WTC11 (cell line): ENCODE measurements at regions not wholly inside any gene's neighbourhood (a gene's known extent, or its start where the extent isn't known, plus 50 kb on each side); places are given as distances from the start of the nearest gene placed in this dataset.

Source experiments
- ATAC-seq: fragments of 200-7000 bp; cut with Tn5 transposase; 2 replicates; pipeline ENCODE4 v1.10.0; 2021; ENCODE audit warnings: mild to moderate bottlenecking, moderate library complexity
- CTCF ChIA-PET: fragments of 300-600 bp; sonication (Branson Sonifier 250); formaldehyde crosslinking; loops from one replicate; lab custom pipeline; 2021; ENCODE audit warnings: antibody characterized with exemption; lab: Charles Lee
- POLR2A ChIA-PET: fragments of 350-600 bp; sonication (Branson Sonifier 250); formaldehyde crosslinking; loops from one replicate; lab custom pipeline; 2021; ENCODE audit warnings: antibody characterized with exemption; lab: Charles Lee
- DNase-seq: peaks from one replicate; pipeline ENCODE4 v3.0.0; 2021; ENCODE audit warnings: low spot score
- H3K27ac Mint-ChIP-seq: 2 replicates; pipeline ENCODE4 v1.8.0; 2021; ENCODE audit warnings: mixed read lengths
- H3K27me3 Mint-ChIP-seq: 2 replicates; pipeline ENCODE4 v1.8.0; 2021; ENCODE audit warnings: low read depth, mild to moderate bottlenecking, moderate library complexity, mixed read lengths
- H3K36me3 Mint-ChIP-seq: 2 replicates; pipeline ENCODE4 v1.8.0; 2021; ENCODE audit warnings: mixed read lengths
- H3K4me1 Mint-ChIP-seq: 2 replicates; pipeline ENCODE4 v1.8.0; 2022; ENCODE audit warnings: mixed read lengths
- H3K4me3 Mint-ChIP-seq: 2 replicates; pipeline ENCODE4 v1.8.0; 2021; ENCODE audit warnings: mild to moderate bottlenecking, moderate library complexity, mixed read lengths
- H3K9me3 Mint-ChIP-seq: 2 replicates; pipeline ENCODE4 v1.8.0; 2021; ENCODE audit warnings: mixed read lengths
- ATF1 ChIP-seq: sonication (generic); formaldehyde crosslinking; IDR thresholded peaks from 2 replicates; pipeline ENCODE4 v1.8.1; 2023; ENCODE audit warnings: mild to moderate bottlenecking, moderate library complexity, missing genetic modification reagents
- CDX4 ChIP-seq: fragments of 250-450 bp; sonication (Bioruptor Pico); IDR thresholded peaks from 2 replicates; pipeline ENCODE4 v1.9.0; 2021; ENCODE audit warnings: moderate library complexity, mild to moderate bottlenecking, inconsistent platforms, borderline replicate concordance
- CREM ChIP-seq: sonication (generic); formaldehyde crosslinking; IDR thresholded peaks from 2 replicates; pipeline ENCODE4 v1.8.1; 2022; ENCODE audit warnings: mild to moderate bottlenecking, missing genetic modification reagents, moderate library complexity
- CTCF ChIP-seq: fragments of 200-600 bp; IDR thresholded peaks from 2 replicates; pipeline ENCODE4 v1.8.0; 2022; ENCODE audit warnings: antibody characterized with exemption
- ETV6 ChIP-seq: sonication (generic); formaldehyde crosslinking; IDR thresholded peaks from 2 replicates; pipeline ENCODE4 v1.8.1; 2022; ENCODE audit warnings: mild to moderate bottlenecking, missing genetic modification reagents
- FOXP1 ChIP-seq: sonication (generic); formaldehyde crosslinking; IDR thresholded peaks from 2 replicates; pipeline ENCODE4 v1.8.0; 2022; ENCODE audit warnings: missing genetic modification reagents, mild to moderate bottlenecking, moderate library complexity, borderline replicate concordance
- FOXP4 ChIP-seq: sonication (generic); formaldehyde crosslinking; IDR thresholded peaks from 2 replicates; pipeline ENCODE4 v1.8.0; 2022; ENCODE audit warnings: mild to moderate bottlenecking, missing genetic modification reagents
- MXD4 ChIP-seq: fragments of 250-450 bp; sonication (Bioruptor Pico); IDR thresholded peaks from 2 replicates; pipeline ENCODE4 v1.8.0; 2021; ENCODE audit warnings: mild to moderate bottlenecking, moderate library complexity, borderline replicate concordance
- NFE2L1 ChIP-seq: sonication (generic); formaldehyde crosslinking; IDR thresholded peaks from 2 replicates; pipeline ENCODE4 v1.8.1; 2023; ENCODE audit warnings: missing genetic modification reagents
- NR1H2 ChIP-seq: sonication (generic); formaldehyde crosslinking; IDR thresholded peaks from 2 replicates; pipeline ENCODE4 v1.9.0; 2021; ENCODE audit warnings: mild to moderate bottlenecking, moderate library complexity, missing genetic modification reagents
- NR2C2 ChIP-seq: sonication (generic); formaldehyde crosslinking; IDR thresholded peaks from 2 replicates; pipeline ENCODE4 v1.8.0; 2022; ENCODE audit warnings: mild to moderate bottlenecking, missing genetic modification reagents
- NR3C1 ChIP-seq: sonication (generic); formaldehyde crosslinking; conservative IDR thresholded peaks from 2 replicates; pipeline ENCODE4 v1.8.1; 2023; ENCODE audit warnings: low read depth, mild to moderate bottlenecking, missing genetic modification reagents
- SP1 ChIP-seq: sonication (generic); formaldehyde crosslinking; conservative IDR thresholded peaks from 2 replicates; pipeline ENCODE4 v1.8.1; 2022; ENCODE audit warnings: missing genetic modification reagents
- ZBTB21 ChIP-seq: sonication (generic); formaldehyde crosslinking; IDR thresholded peaks from 2 replicates; pipeline ENCODE4 v1.8.1; 2023; ENCODE audit warnings: mild to moderate bottlenecking, missing genetic modification reagents, borderline replicate concordance
- ZNF396 ChIP-seq: fragments of 250-450 bp; sonication (Bioruptor Pico); IDR thresholded peaks from 2 replicates; pipeline ENCODE4 v1.8.0; 2021; ENCODE audit warnings: mild to moderate bottlenecking, moderate library complexity, borderline replicate concordance
- ZNF423 ChIP-seq: fragments of 250-450 bp; sonication (Bioruptor Pico); IDR thresholded peaks from 2 replicates; pipeline ENCODE4 v2.1.2; 2022; ENCODE audit warnings: mild to moderate bottlenecking, moderate library complexity
- TF ChIP-seq, protein P1 (sequence below): sonication (generic); formaldehyde crosslinking; IDR thresholded peaks from 2 replicates; pipeline ENCODE4 v1.8.0; 2023; ENCODE audit warnings: mild to moderate bottlenecking, missing genetic modification reagents
- TF ChIP-seq, protein P2 (sequence below): sonication (generic); formaldehyde crosslinking; IDR thresholded peaks from 2 replicates; pipeline ENCODE4 v1.8.0; 2022; ENCODE audit warnings: mild to moderate bottlenecking, missing genetic modification reagents
- TF ChIP-seq, protein P3 (sequence below): sonication (generic); formaldehyde crosslinking; IDR thresholded peaks from 2 replicates; pipeline ENCODE4 v1.8.1; 2023; ENCODE audit warnings: mild to moderate bottlenecking, missing genetic modification reagents, moderate library complexity
- TF ChIP-seq, protein P4 (sequence below): sonication (generic); formaldehyde crosslinking; IDR thresholded peaks from 2 replicates; pipeline ENCODE4 v1.8.1; 2022; ENCODE audit warnings: mild to moderate bottlenecking, missing genetic modification reagents, moderate library complexity, borderline replicate concordance

DNA sequence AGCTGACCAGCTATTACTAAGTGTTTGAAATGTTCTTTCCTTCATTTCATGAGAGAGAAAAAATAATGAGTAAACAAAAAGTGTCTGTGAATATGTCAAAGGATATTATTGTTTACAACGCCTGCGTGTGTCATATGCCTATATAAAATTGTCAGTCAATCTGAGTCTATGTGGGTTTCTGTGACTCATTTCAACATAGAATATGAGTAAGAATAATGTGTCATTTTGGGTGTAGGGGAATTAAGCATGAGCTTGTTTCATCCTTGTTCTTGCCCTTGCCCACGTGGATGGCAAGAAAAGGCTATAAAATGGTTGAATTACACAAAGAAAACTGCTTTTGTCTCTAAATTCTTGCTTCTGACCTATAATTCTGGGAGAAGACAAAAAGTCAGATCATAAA is 466.0 kb downstream of the PTH2R start:
- POLR2A ChIA-PET, result no interaction called here
- H3K36me3 Mint-ChIP-seq, result no peaks in the 10 kb centered on the region
- H3K4me3 Mint-ChIP-seq, result no peak overlapping the region
- no peaks in the 10 kb centered on the region for H3K4me1 Mint-ChIP-seq
- H3K27me3 Mint-ChIP-seq, result no peaks in the 10 kb centered on the region
- H3K9me3 Mint-ChIP-seq, result peaks cover 14% of the 10 kb centered on the region
- no peak for ATAC-seq
- no peak overlapping the region for H3K27ac Mint-ChIP-seq
- CTCF ChIA-PET, result no interaction called here
- TF ChIP-seq CTCF (no peak), ETV6 (CRISPR knock-in tag) (no peak), FOXP4 (CRISPR knock-in tag) (no peak), NR1H2 (CRISPR knock-in tag) (no peak), MXD4 (CRISPR knock-in tag) (no peak), NFE2L1 (CRISPR knock-in tag) (no peak)
- TF ChIP-seq, protein P1, sequence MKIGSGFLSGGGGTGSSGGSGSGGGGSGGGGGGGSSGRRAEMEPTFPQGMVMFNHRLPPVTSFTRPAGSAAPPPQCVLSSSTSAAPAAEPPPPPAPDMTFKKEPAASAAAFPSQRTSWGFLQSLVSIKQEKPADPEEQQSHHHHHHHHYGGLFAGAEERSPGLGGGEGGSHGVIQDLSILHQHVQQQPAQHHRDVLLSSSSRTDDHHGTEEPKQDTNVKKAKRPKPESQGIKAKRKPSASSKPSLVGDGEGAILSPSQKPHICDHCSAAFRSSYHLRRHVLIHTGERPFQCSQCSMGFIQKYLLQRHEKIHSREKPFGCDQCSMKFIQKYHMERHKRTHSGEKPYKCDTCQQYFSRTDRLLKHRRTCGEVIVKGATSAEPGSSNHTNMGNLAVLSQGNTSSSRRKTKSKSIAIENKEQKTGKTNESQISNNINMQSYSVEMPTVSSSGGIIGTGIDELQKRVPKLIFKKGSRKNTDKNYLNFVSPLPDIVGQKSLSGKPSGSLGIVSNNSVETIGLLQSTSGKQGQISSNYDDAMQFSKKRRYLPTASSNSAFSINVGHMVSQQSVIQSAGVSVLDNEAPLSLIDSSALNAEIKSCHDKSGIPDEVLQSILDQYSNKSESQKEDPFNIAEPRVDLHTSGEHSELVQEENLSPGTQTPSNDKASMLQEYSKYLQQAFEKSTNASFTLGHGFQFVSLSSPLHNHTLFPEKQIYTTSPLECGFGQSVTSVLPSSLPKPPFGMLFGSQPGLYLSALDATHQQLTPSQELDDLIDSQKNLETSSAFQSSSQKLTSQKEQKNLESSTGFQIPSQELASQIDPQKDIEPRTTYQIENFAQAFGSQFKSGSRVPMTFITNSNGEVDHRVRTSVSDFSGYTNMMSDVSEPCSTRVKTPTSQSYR (CRISPR knock-in tag), result no peak
- TF ChIP-seq, protein P2, sequence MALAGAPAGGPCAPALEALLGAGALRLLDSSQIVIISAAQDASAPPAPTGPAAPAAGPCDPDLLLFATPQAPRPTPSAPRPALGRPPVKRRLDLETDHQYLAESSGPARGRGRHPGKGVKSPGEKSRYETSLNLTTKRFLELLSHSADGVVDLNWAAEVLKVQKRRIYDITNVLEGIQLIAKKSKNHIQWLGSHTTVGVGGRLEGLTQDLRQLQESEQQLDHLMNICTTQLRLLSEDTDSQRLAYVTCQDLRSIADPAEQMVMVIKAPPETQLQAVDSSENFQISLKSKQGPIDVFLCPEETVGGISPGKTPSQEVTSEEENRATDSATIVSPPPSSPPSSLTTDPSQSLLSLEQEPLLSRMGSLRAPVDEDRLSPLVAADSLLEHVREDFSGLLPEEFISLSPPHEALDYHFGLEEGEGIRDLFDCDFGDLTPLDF (CRISPR knock-in tag), result no peak
- DNase-seq, result no peak

DNA sequence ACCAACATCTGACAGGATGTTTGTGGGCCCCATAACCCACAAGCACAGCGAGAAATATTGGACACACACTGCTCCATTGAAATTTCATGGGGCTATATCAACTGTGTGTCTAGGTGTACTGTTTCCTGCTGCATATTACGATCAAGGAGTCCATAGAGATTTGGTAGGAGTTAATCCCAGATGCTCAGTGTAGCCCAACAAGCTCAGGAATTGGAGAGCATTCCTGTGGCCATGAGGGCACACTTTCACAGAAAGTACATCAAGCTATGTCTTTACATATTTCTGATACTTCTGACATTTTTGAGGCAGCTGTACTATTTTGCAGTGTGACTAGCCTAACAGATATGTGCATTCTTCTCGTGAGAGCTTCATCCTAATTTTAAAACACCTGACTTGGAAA is 473.1 kb downstream of the PTH2R start:
- ChIA-PET POLR2A (no interaction called here), CTCF (no interaction called here)

DNA sequence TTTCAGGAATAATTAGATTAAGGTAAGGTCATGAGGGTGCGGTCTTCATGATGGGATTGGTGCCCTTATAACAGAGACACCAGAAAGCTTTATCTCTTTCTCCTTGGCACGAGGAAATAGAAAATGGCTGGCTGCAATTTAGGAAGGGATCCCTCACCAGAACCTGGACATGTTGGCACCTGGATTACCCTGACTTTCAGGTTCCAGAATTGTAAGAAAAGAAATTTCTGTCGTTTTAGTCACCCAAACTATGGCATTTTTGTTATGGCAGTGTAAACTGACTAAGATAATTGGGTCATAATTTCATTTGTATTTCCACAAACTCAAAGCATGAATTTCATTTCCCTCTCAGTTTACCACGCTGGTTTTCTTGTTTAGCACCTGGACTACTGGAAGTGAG is 473.6 kb downstream of the PTH2R start:
- POLR2A ChIA-PET, result no interaction called here
- ATAC-seq, result no peak
- no peak for TF ChIP-seq SP1 (CRISPR knock-in tag)
- no peak for TF ChIP-seq NR2C2 (CRISPR knock-in tag)
- no peak for TF ChIP-seq ZBTB21 (CRISPR knock-in tag)
- TF ChIP-seq FOXP4 (CRISPR knock-in tag), result no peak
- no peak for TF ChIP-seq NR3C1 (CRISPR knock-in tag)
- TF ChIP-seq CREM, result no peak
- TF ChIP-seq, protein P3, sequence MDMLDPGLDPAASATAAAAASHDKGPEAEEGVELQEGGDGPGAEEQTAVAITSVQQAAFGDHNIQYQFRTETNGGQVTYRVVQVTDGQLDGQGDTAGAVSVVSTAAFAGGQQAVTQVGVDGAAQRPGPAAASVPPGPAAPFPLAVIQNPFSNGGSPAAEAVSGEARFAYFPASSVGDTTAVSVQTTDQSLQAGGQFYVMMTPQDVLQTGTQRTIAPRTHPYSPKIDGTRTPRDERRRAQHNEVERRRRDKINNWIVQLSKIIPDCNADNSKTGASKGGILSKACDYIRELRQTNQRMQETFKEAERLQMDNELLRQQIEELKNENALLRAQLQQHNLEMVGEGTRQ (CRISPR knock-in tag), result no peak
- no peak for TF ChIP-seq CDX4 (CRISPR knock-in tag)
- TF ChIP-seq, protein P4, sequence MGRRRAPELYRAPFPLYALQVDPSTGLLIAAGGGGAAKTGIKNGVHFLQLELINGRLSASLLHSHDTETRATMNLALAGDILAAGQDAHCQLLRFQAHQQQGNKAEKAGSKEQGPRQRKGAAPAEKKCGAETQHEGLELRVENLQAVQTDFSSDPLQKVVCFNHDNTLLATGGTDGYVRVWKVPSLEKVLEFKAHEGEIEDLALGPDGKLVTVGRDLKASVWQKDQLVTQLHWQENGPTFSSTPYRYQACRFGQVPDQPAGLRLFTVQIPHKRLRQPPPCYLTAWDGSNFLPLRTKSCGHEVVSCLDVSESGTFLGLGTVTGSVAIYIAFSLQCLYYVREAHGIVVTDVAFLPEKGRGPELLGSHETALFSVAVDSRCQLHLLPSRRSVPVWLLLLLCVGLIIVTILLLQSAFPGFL (CRISPR knock-in tag), result no peak
- TF ChIP-seq ZNF396, result no peak
- no peak for TF ChIP-seq FOXP1 (CRISPR knock-in tag)
- no peak for TF ChIP-seq ATF1 (CRISPR knock-in tag)

More for the DNA sequence above, 473.1 kb downstream of the PTH2R start:
- DNase-seq, result no peak
- Mint-ChIP-seq H3K9me3 (peaks cover 15% of the 10 kb centered on the region), H3K4me1 (no peaks in the 10 kb centered on the region), H3K36me3 (no peaks in the 10 kb centered on the region), H3K27me3 (no peaks in the 10 kb centered on the region), H3K4me3 (no peak overlapping the region), H3K27ac (no peak overlapping the region)
- no peak for TF ChIP-seq ZNF396
- no peak for TF ChIP-seq ZNF423 (CRISPR knock-in tag)
- ATAC-seq, result no peak

More for the DNA sequence above, 473.6 kb downstream of the PTH2R start:
- Mint-ChIP-seq H3K4me3 (no peak overlapping the region), H3K27ac (no peak overlapping the region), H3K9me3 (peaks cover 15% of the 10 kb centered on the region), H3K36me3 (no peaks in the 10 kb centered on the region), H3K27me3 (no peaks in the 10 kb centered on the region), H3K4me1 (no peaks in the 10 kb centered on the region)
- no peak for DNase-seq
- CTCF ChIA-PET, result no interaction called here
